GM18858 (cell line): ENCODE measurements at regions not wholly inside any gene's neighbourhood (a gene's known extent, or its start where the extent isn't known, plus 50 kb on each side); places are given as distances from the start of the nearest gene placed in this dataset.

Source experiments
- ATAC-seq: cut with Tn5 transposase; IDR thresholded peaks from one replicate; pipeline ENCODE4 v1.9.1; 2021; ENCODE audit not compliant: unreplicated experiment

GRCh38 chr15:95837341-95838004, 493.0 kb upstream of the NR2F2 start:
- no peak for ATAC-seq

GRCh38 chr15:95839367-95839782, 491.1 kb upstream of the NR2F2 start:
- ATAC-seq, result peak; percentile 88

GRCh38 chr15:95840004-95840403, 490.5 kb upstream of the NR2F2 start:
- no peak for ATAC-seq

GRCh38 chr15:95840855-95841254, 489.6 kb upstream of the NR2F2 start:
- ATAC-seq, result no peak

GRCh38 chr15:95842576-95842975, 487.9 kb upstream of the NR2F2 start:
- ATAC-seq, result no peak

GRCh38 chr15:95843241-95843910, 487.1 kb upstream of the NR2F2 start:
- ATAC-seq, result no peak

- no peak for ATAC-seq
Observed at GRCh38 chr15:95845862-95846515, 484.5 kb upstream of the NR2F2 start.

GRCh38 chr15:95848126-95848525, 482.4 kb upstream of the NR2F2 start:
- ATAC-seq, result no peak

GRCh38 chr15:95850837-95851236, 479.7 kb upstream of the NR2F2 start:
- no peak for ATAC-seq

- no peak for ATAC-seq
Observed at GRCh38 chr15:95853350-95853749, 477.1 kb upstream of the NR2F2 start.

GRCh38 chr15:95857124-95857757, 473.3 kb upstream of the NR2F2 start:
- ATAC-seq, result no peak

GRCh38 chr15:95857758-95858157, 472.7 kb upstream of the NR2F2 start:
- no peak for ATAC-seq

- no peak for ATAC-seq
Observed at GRCh38 chr15:95860406-95860805, 470.1 kb upstream of the NR2F2 start.

- ATAC-seq, result peak; percentile 72
Observed at GRCh38 chr15:95864467-95864886, 466.0 kb upstream of the NR2F2 start.

- ATAC-seq, result no peak
Observed at GRCh38 chr15:95865330-95865739, 465.2 kb upstream of the NR2F2 start.

GRCh38 chr15:95866711-95867440, 463.6 kb upstream of the NR2F2 start:
- ATAC-seq, result no peak

- no peak for ATAC-seq
Observed at GRCh38 chr15:95868450-95868849, 462.1 kb upstream of the NR2F2 start.

- no peak for ATAC-seq
Observed at GRCh38 chr15:95868970-95869369, 461.5 kb upstream of the NR2F2 start.

GRCh38 chr15:95869920-95870319, 460.6 kb upstream of the NR2F2 start:
- no peak for ATAC-seq

- no peak for ATAC-seq
Observed at GRCh38 chr15:95872366-95872771, 458.1 kb upstream of the NR2F2 start.

GRCh38 chr15:95874637-95875036, 455.9 kb upstream of the NR2F2 start:
- no peak for ATAC-seq
